Natural killer cell (primary cell): ENCODE measurements at regions not wholly inside any gene's neighbourhood (a gene's known extent, or its start where the extent isn't known, plus 50 kb on each side); places are given as distances from the start of the nearest gene placed in this dataset.

Experiments
- ATAC-seq, 3 donors: fragments of 150-1000 bp in 2 of 3; fragments of 200-7000 bp in 1 of 3; cut with Tn5 transposase; 1 replicate in 1 of 3; 2 replicates in 2 of 3; pipeline ENCODE4 v1.10.0; 2021; ENCODE audit warnings: mild to moderate bottlenecking in 2 of 3, moderate library complexity in 2 of 3
- DNase-seq, 2 donors: peaks; one replicate each; pipeline versions ENCODE4 v3.0.0 to v3.0.0-alpha.2; 2013 to 2021; ENCODE audit warnings: mixed read lengths in 1 of 2
- H3K27ac ChIP-seq: one replicate; pipeline ENCODE4 v1.5.1; 2013; ENCODE audit warnings: mild to moderate bottlenecking, low read length
- H3K27me3 ChIP-seq: one replicate; pipeline ENCODE4 v1.6.1; 2013; ENCODE audit warnings: low read length; ENCODE audit not compliant: control insufficient read depth, insufficient read depth
- H3K36me3 ChIP-seq: one replicate; pipeline ENCODE4 v1.6.1; 2013; ENCODE audit warnings: low read length; ENCODE audit not compliant: control insufficient read depth, insufficient read depth
- H3K4me1 ChIP-seq: one replicate; pipeline ENCODE4 v1.6.1; 2013; ENCODE audit warnings: low read length; ENCODE audit not compliant: control insufficient read depth, insufficient read depth
- H3K4me3 ChIP-seq: one replicate; pipeline ENCODE4 v1.5.1; 2013; ENCODE audit warnings: low read length
- H3K9me3 ChIP-seq: one replicate; pipeline ENCODE4 v1.6.1; 2013; ENCODE audit warnings: low read length; ENCODE audit not compliant: control insufficient read depth, insufficient read depth
- H3K27ac Mint-ChIP-seq, 2 donors: one replicate each; pipeline ENCODE4 v1.8.0; 2022; ENCODE audit warnings: mild to moderate bottlenecking in 2 of 2, mixed read lengths in 2 of 2, moderate library complexity in 1 of 2
- H3K27me3 Mint-ChIP-seq, 2 donors: one replicate each; pipeline ENCODE4 v1.8.0; 2022; ENCODE audit warnings: low read depth in 2 of 2, mixed read lengths in 2 of 2
- H3K36me3 Mint-ChIP-seq: one replicate; pipeline ENCODE4 v1.8.0; 2022; ENCODE audit warnings: mixed read lengths
- H3K4me1 Mint-ChIP-seq, 2 donors: one replicate each; pipeline ENCODE4 v1.8.0; 2022; ENCODE audit warnings: mixed read lengths in 2 of 2
- H3K4me3 Mint-ChIP-seq: one replicate; pipeline ENCODE4 v1.8.0; 2022; ENCODE audit warnings: mild to moderate bottlenecking, moderate library complexity, mixed read lengths
- H3K9me3 Mint-ChIP-seq, 2 donors: one replicate each; pipeline ENCODE4 v1.8.0; 2022; ENCODE audit warnings: mixed read lengths in 2 of 2
- CTCF ChIP-seq: fragments of 200-600 bp; IDR thresholded peaks from one replicate; pipeline ENCODE4 v1.8.0; 2022; ENCODE audit warnings: antibody characterized with exemption
- WGBS: methylation state at CpG from one replicate; pipeline ENCODE4 v1.1.7; 2013; ENCODE audit warnings: missing lambda C conversion rate; ENCODE audit not compliant: insufficient coverage; 5-methylcytosine and 5-hydroxymethylcytosine counted together
- intact Hi-C: fragments of 100-400 bp; cut with micrococcal nuclease; formaldehyde crosslinking; loops from one replicate; pipeline ENCODE4 v1.14.2; 2022

GRCh38 chr10:30185916-30186315 is 126.5 kb upstream of the JCAD start:
- H3K27me3 Mint-ChIP-seq, result no peaks in the 10 kb centered on the region
- H3K36me3 Mint-ChIP-seq, result no peaks in the 10 kb centered on the region
- intact Hi-C loops, result no loop called here
- H3K4me1 Mint-ChIP-seq, result no peaks in the 10 kb centered on the region
- Histone ChIP-seq H3K36me3 (no peaks in the 10 kb centered on the region), H3K27me3 (no peaks in the 10 kb centered on the region), H3K9me3 (no peaks in the 10 kb centered on the region), H3K27ac (no peak overlapping the region), H3K4me3 (no peak overlapping the region), H3K4me1 (no peaks in the 10 kb centered on the region)
- no peak for DNase-seq
- H3K27ac Mint-ChIP-seq, result no peak overlapping the region
- no peak for ATAC-seq
- H3K4me3 Mint-ChIP-seq, result no peak overlapping the region
- 100% methylated on average over 3 of the region's 3 CpGs for WGBS
- H3K9me3 Mint-ChIP-seq, result no peaks in the 10 kb centered on the region
- TF ChIP-seq CTCF, result no peak

- 95% methylated on average over 1 of the region's 1 CpG for WGBS
- no peak for TF ChIP-seq CTCF
- intact Hi-C loops, result no loop called here
- no peak overlapping the region for H3K4me3 Mint-ChIP-seq
- no peaks in the 10 kb centered on the region for H3K9me3 Mint-ChIP-seq
- Histone ChIP-seq H3K9me3 (no peaks in the 10 kb centered on the region), H3K27me3 (no peaks in the 10 kb centered on the region), H3K4me1 (no peaks in the 10 kb centered on the region), H3K36me3 (no peaks in the 10 kb centered on the region), H3K27ac (no peak overlapping the region), H3K4me3 (no peak overlapping the region)
- H3K27me3 Mint-ChIP-seq, result no peaks in the 10 kb centered on the region
- DNase-seq (no peak), ATAC-seq (no peak)
- no peaks in the 10 kb centered on the region for H3K36me3 Mint-ChIP-seq
- H3K27ac Mint-ChIP-seq, result no peak overlapping the region
- no peaks in the 10 kb centered on the region for H3K4me1 Mint-ChIP-seq
Observed at GRCh38 chr10:30185341-30185740, 126.0 kb upstream of the JCAD start.

- Mint-ChIP-seq H3K27ac (no peak overlapping the region), H3K4me1 (no peaks in the 10 kb centered on the region), H3K36me3 (no peaks in the 10 kb centered on the region), H3K27me3 (peaks cover 0 to 2% of the 10 kb centered on the region in 2 donors), H3K9me3 (no peaks in the 10 kb centered on the region), H3K4me3 (no peak overlapping the region)
- intact Hi-C loops, result no loop called here
- WGBS, result 85% methylated on average over 7 of the region's 7 CpGs
- Histone ChIP-seq H3K9me3 (no peaks in the 10 kb centered on the region), H3K27ac (no peak overlapping the region), H3K4me1 (no peaks in the 10 kb centered on the region), H3K27me3 (no peaks in the 10 kb centered on the region), H3K36me3 (no peaks in the 10 kb centered on the region), H3K4me3 (no peak overlapping the region)
- ATAC-seq (no peak), DNase-seq (no peak)
- no peak for TF ChIP-seq CTCF
Observed at GRCh38 chr10:30184397-30185033, 125.1 kb upstream of the JCAD start.

- Mint-ChIP-seq H3K36me3 (no peaks in the 10 kb centered on the region), H3K27ac (no peak overlapping the region), H3K4me1 (no peaks in the 10 kb centered on the region), H3K9me3 (no peaks in the 10 kb centered on the region), H3K27me3 (peaks cover 0 to 4% of the 10 kb centered on the region in 2 donors), H3K4me3 (no peak overlapping the region)
- H3K27ac ChIP-seq, result no peak overlapping the region
- TF ChIP-seq CTCF, result no peak
- 85% methylated on average over 9 of the region's 9 CpGs for WGBS
- no peaks in the 10 kb centered on the region for H3K27me3 ChIP-seq
- H3K9me3 ChIP-seq, result no peaks in the 10 kb centered on the region
- no peaks in the 10 kb centered on the region for H3K36me3 ChIP-seq
- H3K4me1 ChIP-seq, result no peaks in the 10 kb centered on the region
- DNase-seq, result no peak
- intact Hi-C loops, result no loop called here
- no peak overlapping the region for H3K4me3 ChIP-seq
- ATAC-seq, result no peak
Observed at GRCh38 chr10:30183055-30183402, 123.6 kb upstream of the JCAD start.
